ENCODE measurements at regions not wholly inside any gene's neighbourhood (a gene's known extent, or its start where the extent isn't known, plus 50 kb on each side); places are given as distances from the start of the nearest gene placed in this dataset.
A peak's percentile ranks its signal among the peaks of the same experiment; 100 is the strongest.
"Not testable (repeated sequence)": the region's sequence is repeated elsewhere in the genome, so short reads cannot be mapped to it uniquely, and the experiment has no call there.

- DNase-seq (ENCODE audit: insufficient read length, low spot score) (no peak), FAIRE-seq (no peak)
Measured at GRCh38 chr1:60255565-60255964, 182.0 kb upstream of the C1orf87 start.

- FAIRE-seq (no peak), DNase-seq (ENCODE audit: insufficient read length, low spot score) (no peak)
Measured at GRCh38 chr1:60251426-60251825, 177.9 kb upstream of the C1orf87 start.

- not testable (repeated sequence) for FAIRE-seq; DNase-seq (ENCODE audit: insufficient read length, low spot score)
Measured at GRCh38 chr1:60247467-60247866, 173.9 kb upstream of the C1orf87 start.

- FAIRE-seq, result no peak
- no peak for DNase-seq (ENCODE audit: insufficient read length, low spot score)
Measured at GRCh38 chr1:60245324-60245723, 171.8 kb upstream of the C1orf87 start.

- FAIRE-seq, result no peak
- no peak for DNase-seq (ENCODE audit: insufficient read length, low spot score)
Measured at GRCh38 chr1:60244906-60245305, 171.3 kb upstream of the C1orf87 start.

- FAIRE-seq (no peak), DNase-seq (ENCODE audit: insufficient read length, low spot score) (no peak)
Measured at GRCh38 chr1:60235275-60235674, 161.7 kb upstream of the C1orf87 start.

- FAIRE-seq, result no peak
- DNase-seq (ENCODE audit: insufficient read length, low spot score), result no peak
Measured at GRCh38 chr1:60234776-60235175, 161.2 kb upstream of the C1orf87 start.

GRCh38 chr1:60229821-60230220 lies 156.3 kb upstream of the C1orf87 start:
- DNase-seq (ENCODE audit: insufficient read length, low spot score) (no peak), FAIRE-seq (no peak)

GRCh38 chr1:60228041-60228491 lies 154.5 kb upstream of the C1orf87 start:
- FAIRE-seq (no peak), DNase-seq (ENCODE audit: insufficient read length, low spot score) (no peak)

GRCh38 chr1:60227601-60228000 lies 154.0 kb upstream of the C1orf87 start:
- FAIRE-seq, result no peak
- DNase-seq (ENCODE audit: insufficient read length, low spot score), result no peak

- no peak for FAIRE-seq
- DNase-seq (ENCODE audit: insufficient read length, low spot score), result no peak
Measured at GRCh38 chr1:60225486-60225885, 151.9 kb upstream of the C1orf87 start.

- DNase-seq (ENCODE audit: insufficient read length, low spot score), result no peak
- no peak for FAIRE-seq
Measured at GRCh38 chr1:60224523-60224922, 151.0 kb upstream of the C1orf87 start.

- no peak for FAIRE-seq
- DNase-seq (ENCODE audit: insufficient read length, low spot score), result no peak
Measured at GRCh38 chr1:60223158-60223557, 149.6 kb upstream of the C1orf87 start.

- FAIRE-seq, result no peak
Measured at GRCh38 chr1:60222360-60223115, 149.0 kb upstream of the C1orf87 start.

GRCh38 chr1:60213253-60213652 lies 139.7 kb upstream of the C1orf87 start:
- no peak for DNase-seq (ENCODE audit: insufficient read length, low spot score)
- no peak for FAIRE-seq

More at GRCh38 chr1:60222360-60223115, 149.0 kb upstream of the C1orf87 start:
- DNase-seq (ENCODE audit: insufficient read length, low spot score), result no peak

- FAIRE-seq (no peak), DNase-seq (ENCODE audit: insufficient read length, low spot score) (no peak)
Measured at GRCh38 chr1:60196026-60196425, 122.5 kb upstream of the C1orf87 start.

GRCh38 chr1:60185684-60186083 lies 112.1 kb upstream of the C1orf87 start:
- no peak for DNase-seq (ENCODE audit: insufficient read length, low spot score)
- FAIRE-seq, result no peak

GRCh38 chr1:60184521-60184920 lies 111.0 kb upstream of the C1orf87 start:
- no peak for DNase-seq (ENCODE audit: insufficient read length, low spot score)
- FAIRE-seq, result no peak

- DNase-seq (ENCODE audit: insufficient read length, low spot score) (no peak), FAIRE-seq (no peak)
Measured at GRCh38 chr1:60173729-60174505, 100.3 kb upstream of the C1orf87 start.

GRCh38 chr1:60173006-60173405 lies 99.4 kb upstream of the C1orf87 start:
- DNase-seq (ENCODE audit: insufficient read length, low spot score) (no peak), FAIRE-seq (no peak)

GRCh38 chr1:60171801-60172200 lies 98.2 kb upstream of the C1orf87 start:
- FAIRE-seq, result no peak

GRCh38 chr1:60170709-60171108 lies 97.1 kb upstream of the C1orf87 start:
- peak; percentile 23 for FAIRE-seq
- no peak for DNase-seq (ENCODE audit: insufficient read length, low spot score)

More at GRCh38 chr1:60171801-60172200, 98.2 kb upstream of the C1orf87 start:
- no peak for DNase-seq (ENCODE audit: insufficient read length, low spot score)

All from GM19239 (cell line).